ENCODE measurements at regions not wholly inside any gene's neighbourhood (a gene's known extent, or its start where the extent isn't known, plus 50 kb on each side); places are given as distances from the start of the nearest gene placed in this dataset.

DNA sequence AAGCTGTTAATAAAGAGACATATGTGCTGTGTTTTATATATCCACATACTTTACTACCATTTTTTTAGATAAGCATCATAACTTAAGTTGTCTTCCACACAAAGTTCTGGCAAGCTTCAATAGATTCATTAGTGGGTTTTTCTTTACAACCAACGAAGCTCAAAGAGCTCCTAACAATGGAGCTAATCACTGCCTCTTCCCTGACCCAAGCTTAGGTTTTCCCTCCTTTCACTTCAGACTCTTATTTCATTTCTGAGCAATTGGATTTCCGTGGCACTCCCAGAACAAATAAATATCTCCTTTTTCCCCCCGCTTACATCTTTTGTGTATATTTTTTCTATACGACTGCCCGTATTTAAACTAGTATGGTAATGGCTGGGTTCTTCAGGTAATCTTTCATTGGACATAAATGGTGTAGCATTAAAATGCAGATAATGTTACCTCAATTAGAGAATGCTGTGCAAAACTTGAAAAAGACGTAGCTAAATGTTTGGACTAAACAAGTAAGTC is 275.5 kb upstream of the TMEM161B start:
- no peak for DNase-seq (ENCODE audit: low read depth)

DNA sequence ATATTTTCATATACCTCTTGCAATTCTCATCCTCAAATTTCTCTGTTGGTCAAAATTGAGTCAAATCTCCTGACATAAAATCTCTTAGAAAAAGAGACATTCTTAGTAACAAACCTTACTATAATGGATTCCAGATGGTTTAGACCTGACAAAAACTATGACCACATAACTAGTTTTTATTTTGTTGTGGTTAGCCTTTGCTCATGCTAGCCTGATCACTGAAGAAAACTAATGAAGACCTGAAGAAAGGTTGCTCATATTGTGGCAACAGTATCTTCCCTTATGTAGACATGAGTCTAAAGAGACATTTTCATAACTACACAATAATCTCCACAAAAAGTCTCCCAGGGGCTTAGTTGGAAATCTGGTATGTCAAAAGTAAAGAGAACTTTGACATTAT is 274.1 kb upstream of the TMEM161B start:
- no peak for DNase-seq (ENCODE audit: low read depth)

DNA sequence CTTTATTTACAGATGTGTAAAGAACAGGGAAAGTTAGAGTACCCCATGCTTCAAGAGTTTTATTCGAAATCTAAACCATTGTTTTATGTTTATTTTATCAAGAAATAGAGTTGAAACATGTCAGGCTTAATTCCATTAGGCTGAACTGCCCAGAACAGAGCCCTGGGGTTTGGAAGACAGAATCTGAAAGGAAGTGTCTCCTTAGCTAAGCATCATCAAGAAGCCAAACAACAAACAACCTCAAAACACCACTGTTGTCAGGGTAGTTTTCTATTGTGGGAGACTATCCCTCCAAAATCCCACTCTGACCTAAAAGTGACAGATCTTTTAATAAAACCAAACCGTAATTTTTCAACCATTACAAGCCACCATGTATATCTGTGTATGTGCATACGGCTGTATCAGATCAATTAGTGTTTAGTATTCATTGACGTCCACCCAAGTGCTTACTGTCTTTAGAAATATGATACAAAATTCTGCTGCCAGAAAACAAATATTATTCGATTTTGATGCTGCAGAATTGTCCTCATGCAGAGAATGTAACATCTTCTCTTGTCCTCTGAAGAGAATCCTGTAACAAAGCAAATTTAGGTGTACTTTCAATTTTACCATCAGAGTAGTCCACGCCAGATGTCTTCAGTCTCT is 271.9 kb upstream of the TMEM161B start:
- no peak for DNase-seq (ENCODE audit: low read depth)

DNA sequence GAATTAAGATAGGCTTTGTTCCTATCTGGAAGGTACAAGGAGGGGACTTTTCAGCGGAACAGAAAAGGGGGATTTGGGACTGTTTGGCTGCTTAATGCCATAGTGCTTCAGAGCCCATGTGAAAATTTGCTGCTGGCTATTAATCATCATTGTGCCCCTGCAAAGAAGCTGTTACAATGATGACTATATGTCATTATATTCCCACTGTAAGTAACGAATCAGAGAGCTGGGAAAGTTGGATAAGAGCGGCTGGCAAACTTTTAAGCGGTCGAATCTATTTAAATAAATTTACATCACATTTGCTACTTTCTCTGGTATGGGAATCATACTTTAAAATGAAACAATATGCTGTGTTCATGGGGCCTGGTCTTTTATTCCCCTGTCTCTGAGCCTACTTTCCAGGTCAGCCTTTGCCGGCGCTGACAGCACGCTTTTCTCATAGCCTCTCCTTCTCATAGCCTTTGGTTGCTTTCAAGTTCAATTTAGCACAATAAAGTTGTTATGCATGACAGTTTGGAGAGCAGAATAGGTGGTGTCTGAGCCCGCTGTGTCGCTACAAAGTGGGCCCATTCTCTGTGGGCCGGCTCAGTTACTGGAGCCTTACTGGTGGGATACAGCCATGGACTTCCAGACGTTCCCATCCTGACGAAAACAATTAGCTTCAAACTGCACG is 271.2 kb upstream of the TMEM161B start:
- no peak for DNase-seq (ENCODE audit: low read depth)

DNA sequence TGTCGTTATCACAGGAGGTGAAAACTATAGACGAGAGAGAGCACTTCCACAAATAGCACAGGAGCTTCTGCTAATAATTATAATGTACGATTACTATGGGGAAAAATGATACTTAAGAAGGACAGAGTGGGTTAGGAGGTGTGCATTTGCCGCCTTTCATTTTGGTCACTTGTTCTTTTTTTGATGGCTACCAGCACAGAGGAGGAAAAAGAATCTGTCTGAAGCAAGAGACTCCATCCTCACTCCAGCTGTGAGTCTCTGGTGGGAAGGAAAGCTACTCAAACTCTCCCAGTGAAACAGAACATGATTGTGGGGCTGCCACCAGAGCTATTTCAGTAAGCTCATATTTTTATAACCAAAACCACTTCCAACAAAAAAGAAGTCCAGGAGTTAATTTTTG is 270.4 kb upstream of the TMEM161B start:
- DNase-seq (ENCODE audit: low read depth): no peak

DNA sequence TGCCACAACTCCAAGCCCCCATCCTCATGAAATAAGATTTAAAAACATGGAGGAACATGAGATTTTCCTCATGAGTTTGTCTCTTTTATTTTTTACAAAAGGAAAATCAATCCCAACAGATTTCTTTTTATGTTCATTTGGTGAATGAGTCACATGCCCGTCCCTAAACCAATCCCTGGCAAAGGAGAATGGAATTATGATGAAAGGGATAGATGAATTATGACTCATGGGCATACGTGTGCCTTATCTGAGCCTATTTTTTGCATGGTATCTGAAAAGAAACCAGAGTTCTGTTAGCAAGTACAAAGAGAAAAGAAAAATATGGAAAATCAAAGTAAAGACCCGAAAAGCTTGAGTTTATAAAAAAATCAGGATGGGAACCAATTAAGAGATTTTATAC is 267.5 kb upstream of the TMEM161B start:
- DNase-seq (ENCODE audit: low read depth): no peak

DNA sequence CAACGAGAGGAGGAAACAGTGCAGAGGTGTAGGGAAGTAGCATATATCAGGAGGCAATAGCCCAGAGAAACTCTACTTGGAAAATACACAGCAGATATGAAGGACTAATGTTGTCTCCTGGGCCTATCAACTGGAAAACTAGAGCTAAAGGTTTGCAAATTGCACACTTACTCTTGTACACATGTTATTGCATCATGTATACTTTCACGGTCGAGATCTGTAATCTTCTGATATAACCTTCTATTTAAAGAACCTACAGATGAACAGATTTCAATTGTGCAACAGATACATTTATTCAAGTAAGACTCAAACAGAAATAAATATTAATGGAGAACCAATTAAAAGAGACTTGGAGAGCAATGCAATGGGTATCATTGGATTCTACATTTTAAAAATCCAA is 256.3 kb upstream of the TMEM161B start:
- DNase-seq (ENCODE audit: low read depth): no peak

DNA sequence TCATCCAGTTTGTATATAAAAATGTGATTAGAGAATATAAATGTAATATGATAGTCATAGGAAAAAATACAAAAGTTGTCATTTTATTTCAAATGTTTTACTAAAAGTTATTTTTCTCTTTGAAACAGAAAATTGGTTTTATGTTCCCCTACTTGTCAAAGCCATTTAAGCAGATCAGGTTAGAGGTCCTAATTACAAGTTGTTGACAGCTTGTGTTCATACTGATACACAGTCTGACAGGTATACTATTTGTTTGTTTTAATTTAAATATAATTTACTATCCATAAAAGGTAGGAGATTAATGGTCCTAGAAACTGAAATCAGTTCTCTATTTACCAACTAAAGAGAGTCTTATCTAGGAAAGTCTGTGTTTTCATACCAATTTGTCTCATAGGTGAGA is 250.4 kb upstream of the TMEM161B start:
- DNase-seq (ENCODE audit: low read depth): no peak

DNA sequence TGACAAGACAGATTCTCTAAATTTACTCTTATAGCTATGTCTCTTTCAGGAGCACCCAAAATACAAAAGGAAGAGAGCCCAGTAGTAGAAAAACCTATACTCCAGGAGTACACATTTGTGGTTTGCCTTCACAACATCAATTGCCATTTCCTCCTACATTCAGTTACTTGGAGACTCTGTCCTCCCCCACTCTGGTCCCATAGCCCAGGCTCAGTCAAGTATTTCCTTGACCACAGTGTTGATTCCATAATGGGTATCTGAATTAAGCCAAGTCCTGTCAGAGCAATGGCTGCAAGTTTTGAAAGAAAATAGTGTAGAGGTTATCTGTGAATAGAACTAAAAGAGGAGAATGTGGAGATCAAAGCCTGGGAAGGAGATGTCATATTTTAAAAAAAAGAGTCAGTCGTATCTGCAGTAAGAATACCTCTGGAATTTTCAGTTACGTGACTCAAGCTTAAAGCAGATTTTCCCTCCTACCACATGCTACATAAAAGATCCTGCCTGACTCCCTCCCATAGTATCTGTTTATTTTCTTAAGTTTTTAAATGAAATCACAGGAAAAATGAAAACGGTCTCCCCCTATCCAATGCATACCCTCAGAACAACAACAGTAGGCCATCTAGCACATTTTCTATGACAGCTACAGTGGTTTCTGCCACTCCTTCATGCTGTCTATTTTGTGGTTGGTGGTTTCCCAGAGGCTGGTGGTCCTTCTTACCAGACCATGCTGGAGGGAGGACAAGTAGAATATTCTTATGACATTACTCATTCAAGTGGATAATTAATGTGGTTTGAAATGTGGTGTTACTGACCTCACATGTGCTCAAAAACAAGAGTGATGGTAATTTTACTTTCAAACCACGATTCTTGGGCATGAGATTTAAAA is 249.7 kb upstream of the TMEM161B start:
- no peak for DNase-seq (ENCODE audit: low read depth)

DNA sequence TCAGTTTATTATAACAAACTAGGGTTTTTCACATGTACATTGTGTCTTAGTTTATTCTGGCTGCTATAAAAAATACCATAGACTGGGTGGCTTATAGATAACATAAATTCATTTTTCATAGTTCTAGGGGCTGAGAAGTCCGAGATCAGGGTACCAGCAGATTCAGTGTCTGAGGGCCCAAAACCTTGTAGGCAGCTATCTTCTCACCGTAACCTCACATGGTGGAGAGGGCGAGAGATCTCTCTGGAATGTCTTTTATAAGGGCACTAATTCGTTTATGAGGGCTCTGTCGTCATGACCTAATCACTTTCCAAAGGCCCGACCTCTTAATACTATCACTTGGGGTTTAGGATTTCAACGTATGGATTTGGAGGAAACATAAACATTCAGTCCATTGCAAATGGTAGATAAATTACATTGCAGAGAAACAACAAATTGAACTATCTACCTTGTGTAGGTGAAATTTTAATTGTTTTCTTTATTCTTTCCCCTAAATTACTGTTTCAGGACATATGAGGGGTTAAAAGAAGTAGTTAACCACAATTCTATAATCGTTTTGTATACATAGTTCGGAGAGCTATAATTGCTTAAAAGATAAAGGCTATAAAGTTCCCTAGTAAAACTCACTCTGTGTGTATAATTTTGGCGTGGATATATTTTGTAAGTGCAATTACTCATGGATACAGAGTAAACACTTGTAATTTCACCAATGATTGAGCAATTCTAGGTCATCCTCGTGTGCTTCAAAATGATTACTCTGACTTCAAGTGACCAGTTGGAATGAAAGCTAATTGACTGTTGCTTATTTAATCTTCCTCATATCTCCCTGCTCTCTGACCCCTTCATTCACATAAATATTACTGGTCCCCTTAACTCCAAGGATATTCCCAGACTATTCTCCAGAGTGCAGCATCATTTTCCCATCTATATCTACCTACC is 247.5 kb upstream of the TMEM161B start:
- no peak for DNase-seq (ENCODE audit: low read depth)

DNA sequence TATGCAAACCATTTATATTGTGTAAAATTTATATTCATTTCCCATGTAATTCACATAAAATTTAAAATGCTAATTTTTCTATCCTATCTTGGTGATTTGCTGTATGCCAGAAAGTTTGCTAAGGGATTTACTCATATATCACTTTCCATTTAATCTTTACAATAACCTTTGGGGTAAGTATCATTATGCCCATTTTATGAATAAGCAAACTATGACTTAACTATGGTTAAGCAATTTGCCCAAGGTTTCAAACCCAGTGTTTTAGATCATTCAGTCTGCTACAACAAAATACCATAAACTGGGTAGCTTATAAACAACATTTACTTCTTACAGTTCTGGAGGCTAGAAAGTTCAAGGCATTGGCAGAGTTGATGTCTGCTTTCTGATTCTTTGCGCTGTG is 246.4 kb upstream of the TMEM161B start:
- no peak for DNase-seq (ENCODE audit: low read depth)

DNA sequence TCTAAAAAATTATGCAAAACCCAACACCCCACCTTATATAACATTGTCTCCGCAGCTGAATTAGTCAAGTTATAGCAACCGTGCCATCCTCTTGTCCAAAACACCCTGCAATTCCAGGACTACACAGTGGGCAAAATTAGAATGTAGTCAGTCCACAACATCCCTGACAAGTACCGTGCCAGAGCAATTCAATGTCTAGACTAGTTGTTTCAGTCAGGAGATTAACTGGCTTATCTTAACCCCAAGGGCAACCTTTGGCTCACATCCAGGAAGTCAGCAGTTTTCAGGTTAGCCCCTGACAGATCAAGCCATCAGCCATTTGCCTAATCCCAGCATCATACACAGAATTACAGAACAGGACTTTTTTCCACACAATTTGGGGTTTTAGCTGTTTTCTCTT is 240.8 kb upstream of the TMEM161B start:
- no peak for DNase-seq (ENCODE audit: low read depth)

DNA sequence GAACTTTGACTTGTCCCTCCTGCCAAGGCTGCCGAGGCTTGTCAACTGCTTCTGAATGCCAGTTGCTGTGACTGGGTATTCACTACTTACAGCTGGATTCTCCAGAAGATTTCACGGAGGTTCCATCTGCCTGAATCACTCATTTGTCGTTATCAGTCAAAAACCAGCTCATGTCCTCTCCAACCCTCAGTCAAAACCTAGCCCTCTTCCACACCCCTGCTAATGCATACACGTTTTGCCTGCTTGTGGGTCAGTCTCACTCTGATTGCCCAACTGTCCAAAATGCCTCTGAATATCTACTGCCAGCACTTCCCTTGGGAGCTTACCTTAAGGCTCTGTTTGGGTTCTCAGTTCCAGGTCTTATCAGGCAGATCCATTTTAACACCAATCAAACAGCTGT is 238.6 kb upstream of the TMEM161B start:
- no peak for DNase-seq (ENCODE audit: low read depth)

DNA sequence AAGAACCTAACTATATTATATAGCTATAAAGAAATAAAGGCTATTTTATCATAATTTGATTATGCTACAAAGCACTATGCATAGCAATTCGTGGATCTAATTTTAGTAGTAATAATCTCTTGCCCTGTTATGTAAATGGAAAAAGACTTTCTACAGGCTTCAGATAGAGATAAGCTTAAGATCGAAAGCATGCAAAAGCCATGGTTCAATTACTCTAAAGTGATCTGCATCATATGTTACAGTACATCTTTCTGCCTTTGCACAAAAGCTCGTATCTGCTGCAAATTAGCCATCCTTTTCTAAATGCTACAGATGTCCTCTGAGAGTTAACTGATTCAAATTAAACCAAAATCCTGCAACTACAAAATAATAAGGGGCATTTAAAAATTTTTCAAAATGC is 234.8 kb upstream of the TMEM161B start:
- no peak for DNase-seq (ENCODE audit: low read depth)

DNA sequence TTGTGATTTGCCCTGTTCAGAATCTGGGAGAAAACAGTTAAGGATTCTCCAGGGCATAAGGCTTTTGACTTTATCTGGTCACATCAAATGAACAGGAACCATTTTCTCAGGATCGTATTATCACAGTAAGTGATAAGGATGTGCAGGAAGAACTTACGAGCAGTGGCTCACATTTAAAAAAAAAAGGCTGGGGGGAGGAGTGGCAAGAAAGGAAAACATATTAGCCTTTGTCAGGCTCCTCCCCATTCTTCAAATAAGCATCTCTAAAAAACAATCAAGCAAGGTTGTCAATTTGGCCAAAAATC is 234.3 kb upstream of the TMEM161B start:
- DNase-seq (ENCODE audit: low read depth): no peak

DNA sequence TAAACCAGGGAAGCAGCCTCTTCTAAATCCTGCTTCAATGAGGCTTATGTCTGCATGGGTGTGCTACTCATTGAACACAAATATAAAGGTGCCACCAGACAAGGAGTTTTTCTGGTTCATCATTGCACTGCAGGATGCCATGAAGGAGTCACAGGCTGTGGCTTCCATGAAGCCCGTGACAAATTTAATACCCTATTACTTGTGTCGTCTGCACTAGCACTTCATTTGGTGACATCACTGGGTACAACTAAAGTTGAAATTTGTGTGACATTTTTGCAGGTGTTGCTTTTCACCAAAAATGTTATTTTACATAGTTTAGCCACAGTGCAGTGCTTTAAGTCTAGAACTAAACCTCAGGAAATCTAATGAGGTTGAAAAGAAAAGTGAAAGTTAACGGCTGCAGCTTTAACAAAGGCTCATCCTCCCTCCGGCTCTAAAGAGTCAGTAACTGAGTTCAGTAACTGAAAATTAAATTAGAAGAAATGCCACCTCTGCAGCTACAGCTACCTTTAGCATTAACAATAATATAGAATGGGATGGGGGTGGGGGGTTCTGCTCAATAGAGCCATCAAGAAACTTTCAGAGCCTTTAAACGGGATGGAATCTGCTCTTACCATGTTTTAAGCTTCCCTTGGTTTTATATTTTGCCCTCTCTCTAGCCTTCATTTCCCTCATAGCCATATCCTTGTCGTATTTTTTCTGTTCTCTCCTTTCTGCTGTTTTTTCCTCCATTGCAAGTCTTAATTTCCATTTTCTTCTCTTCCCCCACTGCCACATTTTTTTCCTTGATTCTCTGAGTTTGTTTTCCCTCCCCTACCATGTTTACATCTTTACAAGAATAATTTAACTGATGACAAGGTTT is 233.8 kb upstream of the TMEM161B start:
- no peak for DNase-seq (ENCODE audit: low read depth)

DNA sequence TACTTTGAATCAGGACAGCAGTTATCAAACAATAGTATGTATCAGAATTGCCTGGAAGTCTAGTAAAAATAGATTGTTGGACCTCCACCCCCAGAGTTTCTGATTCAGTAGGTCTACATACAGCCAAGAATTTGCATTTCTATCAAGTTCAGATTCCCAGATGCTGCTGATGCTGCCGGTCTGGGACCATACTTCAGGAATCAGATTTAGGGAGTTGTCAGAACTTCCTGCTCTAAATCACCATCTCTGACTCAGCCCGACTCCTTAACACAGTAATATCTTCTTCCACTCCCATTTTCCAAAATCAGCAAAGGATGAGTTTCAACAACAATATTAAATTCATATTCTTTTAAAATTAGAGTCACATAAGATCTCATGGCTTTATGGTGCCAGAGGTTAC is 227.2 kb upstream of the TMEM161B start:
- DNase-seq (ENCODE audit: low read depth): no peak

DNA sequence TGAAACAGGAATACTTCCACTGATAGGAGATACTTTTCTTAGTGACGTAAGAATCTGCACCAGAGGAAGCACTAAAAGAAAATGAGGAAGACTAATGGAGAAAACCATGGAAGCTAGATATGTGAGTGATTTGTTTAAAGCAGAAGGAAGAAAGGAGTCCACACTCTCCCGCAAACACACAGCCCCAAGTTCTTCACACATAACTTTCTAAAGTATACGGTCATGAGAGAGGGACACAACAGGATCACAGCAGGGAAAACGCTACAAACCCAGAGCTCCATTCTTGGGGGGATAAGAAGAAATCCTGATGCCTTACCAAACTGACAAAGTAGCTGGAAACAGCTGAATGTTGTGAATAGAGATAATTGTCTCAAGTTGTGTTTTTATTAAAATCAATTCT is 222.2 kb upstream of the TMEM161B start:
- DNase-seq (ENCODE audit: low read depth): no peak

DNA sequence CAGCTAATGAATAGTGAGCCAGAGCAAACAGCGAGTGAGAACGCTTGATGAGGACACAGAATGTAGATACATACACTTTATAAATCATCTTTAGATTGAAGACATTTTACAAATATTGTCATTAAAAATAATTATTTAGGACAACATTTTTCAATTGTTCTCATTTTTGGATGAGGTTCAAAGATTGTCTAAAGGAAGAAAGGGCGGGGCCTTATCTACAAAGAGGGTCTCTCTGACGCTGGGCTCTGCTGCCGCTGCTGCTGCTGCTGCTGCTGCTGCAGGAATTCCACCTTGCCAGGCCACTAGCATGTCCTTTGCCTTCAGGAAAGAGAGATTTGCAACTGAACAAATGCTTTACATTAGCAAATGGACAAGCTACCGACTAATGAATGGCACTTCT is 220.7 kb upstream of the TMEM161B start:
- no peak for DNase-seq (ENCODE audit: low read depth)

DNA sequence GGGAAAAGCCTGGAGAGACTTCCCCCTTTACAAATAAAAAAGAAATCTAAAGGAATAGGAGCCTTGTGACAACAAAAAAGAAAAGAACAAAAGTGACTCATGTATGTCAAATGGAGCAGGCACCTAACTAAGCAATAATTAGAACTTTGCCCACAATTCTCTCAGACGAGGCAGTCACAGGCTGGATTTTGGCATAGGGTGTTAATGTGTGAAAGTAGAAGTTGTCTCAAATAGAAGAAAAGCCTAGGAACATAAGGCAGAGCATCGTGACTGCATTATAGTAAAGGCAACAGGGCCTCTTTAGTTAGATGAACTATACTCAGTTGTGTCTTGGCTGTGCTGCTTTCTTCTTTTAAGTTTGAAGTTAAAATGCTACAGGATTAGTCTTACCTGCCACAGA is 219.9 kb upstream of the TMEM161B start:
- no peak for DNase-seq (ENCODE audit: low read depth)

DNA sequence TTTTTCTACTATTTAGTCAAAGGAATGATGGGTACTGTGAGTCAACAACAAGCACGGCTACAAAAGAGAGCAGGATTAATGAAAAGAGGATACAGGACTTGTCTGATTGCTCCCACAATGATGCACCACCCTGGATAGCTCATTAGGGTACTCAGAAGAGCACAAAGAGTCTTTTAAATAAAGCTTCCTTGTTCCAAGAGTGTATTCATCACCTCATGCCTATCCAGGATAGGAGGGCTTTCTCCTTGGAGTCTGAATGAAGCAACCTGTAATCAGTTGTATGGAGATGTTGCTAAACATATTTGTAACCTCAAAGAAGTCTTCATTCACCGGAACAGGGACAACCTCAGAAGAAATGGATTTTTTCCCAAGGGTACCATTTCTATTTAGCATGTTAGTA is 219.5 kb upstream of the TMEM161B start:
- no peak for DNase-seq (ENCODE audit: low read depth)

Data from GM04503 (cell line).